Natural killer cell (primary cell): ENCODE measurements at regions not wholly inside any gene's neighbourhood (a gene's known extent, or its start where the extent isn't known, plus 50 kb on each side); places are given as distances from the start of the nearest gene placed in this dataset.
"Not testable (repeated sequence)": the region's sequence is repeated elsewhere in the genome, so short reads cannot be mapped to it uniquely, and the experiment has no call there.

Experiments
- ATAC-seq, 3 donors: fragments of 150-1000 bp in 2 of 3; fragments of 200-7000 bp in 1 of 3; cut with Tn5 transposase; 1 replicate in 1 of 3; 2 replicates in 2 of 3; pipeline ENCODE4 v1.10.0; 2021; ENCODE audit warnings: mild to moderate bottlenecking in 2 of 3, moderate library complexity in 2 of 3
- DNase-seq, 2 donors: peaks; one replicate each; pipeline versions ENCODE4 v3.0.0 to v3.0.0-alpha.2; 2013 to 2021; ENCODE audit warnings: mixed read lengths in 1 of 2
- H3K27ac ChIP-seq: one replicate; pipeline ENCODE4 v1.5.1; 2013; ENCODE audit warnings: mild to moderate bottlenecking, low read length
- H3K27me3 ChIP-seq: one replicate; pipeline ENCODE4 v1.6.1; 2013; ENCODE audit warnings: low read length; ENCODE audit not compliant: control insufficient read depth, insufficient read depth
- H3K36me3 ChIP-seq: one replicate; pipeline ENCODE4 v1.6.1; 2013; ENCODE audit warnings: low read length; ENCODE audit not compliant: control insufficient read depth, insufficient read depth
- H3K4me1 ChIP-seq: one replicate; pipeline ENCODE4 v1.6.1; 2013; ENCODE audit warnings: low read length; ENCODE audit not compliant: control insufficient read depth, insufficient read depth
- H3K4me3 ChIP-seq: one replicate; pipeline ENCODE4 v1.5.1; 2013; ENCODE audit warnings: low read length
- H3K9me3 ChIP-seq: one replicate; pipeline ENCODE4 v1.6.1; 2013; ENCODE audit warnings: low read length; ENCODE audit not compliant: control insufficient read depth, insufficient read depth
- H3K27ac Mint-ChIP-seq, 2 donors: one replicate each; pipeline ENCODE4 v1.8.0; 2022; ENCODE audit warnings: mild to moderate bottlenecking in 2 of 2, mixed read lengths in 2 of 2, moderate library complexity in 1 of 2
- H3K27me3 Mint-ChIP-seq, 2 donors: one replicate each; pipeline ENCODE4 v1.8.0; 2022; ENCODE audit warnings: low read depth in 2 of 2, mixed read lengths in 2 of 2
- H3K36me3 Mint-ChIP-seq: one replicate; pipeline ENCODE4 v1.8.0; 2022; ENCODE audit warnings: mixed read lengths
- H3K4me1 Mint-ChIP-seq, 2 donors: one replicate each; pipeline ENCODE4 v1.8.0; 2022; ENCODE audit warnings: mixed read lengths in 2 of 2
- H3K4me3 Mint-ChIP-seq: one replicate; pipeline ENCODE4 v1.8.0; 2022; ENCODE audit warnings: mild to moderate bottlenecking, moderate library complexity, mixed read lengths
- H3K9me3 Mint-ChIP-seq, 2 donors: one replicate each; pipeline ENCODE4 v1.8.0; 2022; ENCODE audit warnings: mixed read lengths in 2 of 2
- WGBS: methylation state at CpG from one replicate; pipeline ENCODE4 v1.1.7; 2013; ENCODE audit warnings: missing lambda C conversion rate; ENCODE audit not compliant: insufficient coverage; 5-methylcytosine and 5-hydroxymethylcytosine counted together
- intact Hi-C: fragments of 100-400 bp; cut with micrococcal nuclease; formaldehyde crosslinking; loops from one replicate; pipeline ENCODE4 v1.14.2; 2022
- TF ChIP-seq, protein P1 (sequence below): fragments of 200-600 bp; IDR thresholded peaks from one replicate; pipeline ENCODE4 v1.8.0; 2022; ENCODE audit warnings: antibody characterized with exemption

DNA sequence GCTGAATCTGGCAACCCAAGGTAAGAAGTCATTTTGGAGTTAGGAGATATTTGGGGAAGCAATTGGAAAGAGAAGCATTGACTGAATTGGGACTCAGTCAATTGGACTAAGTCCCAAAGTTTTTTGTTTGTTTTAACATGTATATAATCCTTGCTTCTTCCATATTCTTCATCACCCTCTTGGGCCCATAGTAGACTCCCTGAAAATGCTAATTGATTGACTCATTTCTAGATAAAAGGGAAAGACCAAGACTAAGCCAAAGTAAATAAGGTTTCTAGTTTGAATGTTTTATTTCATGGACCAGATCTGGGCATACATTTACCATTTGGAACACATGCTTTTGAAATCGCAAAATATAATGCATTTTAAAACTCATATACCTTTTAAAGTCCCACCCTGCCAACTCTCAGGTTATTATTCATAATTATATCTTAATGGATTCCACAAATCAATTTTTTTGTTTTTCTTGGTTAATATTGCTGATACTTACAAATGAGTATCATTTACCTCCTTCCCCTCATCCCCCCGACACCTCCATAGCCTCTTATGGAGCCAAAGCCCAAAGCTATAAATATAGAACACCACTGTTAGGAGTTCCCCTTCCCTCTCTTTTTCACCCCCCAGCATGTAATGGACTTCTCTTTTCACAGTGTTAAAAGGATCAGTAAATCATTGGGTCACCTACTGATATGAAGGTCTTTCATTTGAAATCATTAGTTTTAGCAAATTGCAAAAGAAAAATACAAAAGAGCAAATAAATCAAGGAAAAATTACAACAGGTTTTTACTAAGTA, 674.0 kb upstream of the SOX9 start:
- no peak overlapping the region for H3K27ac Mint-ChIP-seq
- no peak overlapping the region for H3K4me3 ChIP-seq
- H3K27ac ChIP-seq, result no peak overlapping the region
- no peak overlapping the region for H3K4me3 Mint-ChIP-seq
- H3K9me3 ChIP-seq, result no peaks in the 10 kb centered on the region
- H3K36me3 ChIP-seq, result no peaks in the 10 kb centered on the region
- intact Hi-C loops, result no loop called here
- no peaks in the 10 kb centered on the region for H3K4me1 Mint-ChIP-seq
- peaks cover 10 to 11% of the 10 kb centered on the region in 2 donors for H3K9me3 Mint-ChIP-seq
- TF ChIP-seq, protein P1, sequence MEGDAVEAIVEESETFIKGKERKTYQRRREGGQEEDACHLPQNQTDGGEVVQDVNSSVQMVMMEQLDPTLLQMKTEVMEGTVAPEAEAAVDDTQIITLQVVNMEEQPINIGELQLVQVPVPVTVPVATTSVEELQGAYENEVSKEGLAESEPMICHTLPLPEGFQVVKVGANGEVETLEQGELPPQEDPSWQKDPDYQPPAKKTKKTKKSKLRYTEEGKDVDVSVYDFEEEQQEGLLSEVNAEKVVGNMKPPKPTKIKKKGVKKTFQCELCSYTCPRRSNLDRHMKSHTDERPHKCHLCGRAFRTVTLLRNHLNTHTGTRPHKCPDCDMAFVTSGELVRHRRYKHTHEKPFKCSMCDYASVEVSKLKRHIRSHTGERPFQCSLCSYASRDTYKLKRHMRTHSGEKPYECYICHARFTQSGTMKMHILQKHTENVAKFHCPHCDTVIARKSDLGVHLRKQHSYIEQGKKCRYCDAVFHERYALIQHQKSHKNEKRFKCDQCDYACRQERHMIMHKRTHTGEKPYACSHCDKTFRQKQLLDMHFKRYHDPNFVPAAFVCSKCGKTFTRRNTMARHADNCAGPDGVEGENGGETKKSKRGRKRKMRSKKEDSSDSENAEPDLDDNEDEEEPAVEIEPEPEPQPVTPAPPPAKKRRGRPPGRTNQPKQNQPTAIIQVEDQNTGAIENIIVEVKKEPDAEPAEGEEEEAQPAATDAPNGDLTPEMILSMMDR, result no peak
- H3K27me3 ChIP-seq, result no peaks in the 10 kb centered on the region
- DNase-seq (no peak), ATAC-seq (no peak)
- H3K36me3 Mint-ChIP-seq, result no peaks in the 10 kb centered on the region
- H3K27me3 Mint-ChIP-seq, result no peaks in the 10 kb centered on the region
- WGBS, result 78% methylated on average over 1 of the region's 2 CpGs
- H3K4me1 ChIP-seq, result no peaks in the 10 kb centered on the region

DNA sequence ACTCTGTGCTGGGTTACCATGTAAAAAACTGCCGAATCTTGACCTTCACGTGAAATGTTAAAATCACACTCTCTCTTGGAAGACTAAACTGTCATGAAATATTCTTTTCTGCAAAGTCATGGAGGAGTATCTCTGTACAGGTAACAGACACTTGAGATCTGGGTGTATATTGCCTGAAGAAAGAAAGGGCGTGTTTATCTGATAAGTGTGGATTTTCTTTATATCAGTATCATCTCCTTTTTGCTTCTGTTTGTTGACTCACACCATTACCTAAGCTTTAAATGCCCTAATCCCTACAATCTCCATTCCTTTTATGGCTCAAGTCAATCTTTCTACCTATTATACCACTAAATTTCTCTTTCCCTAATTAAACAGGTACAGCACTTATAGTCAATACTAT, 673.2 kb upstream of the SOX9 start:
- H3K4me3 Mint-ChIP-seq, result no peak overlapping the region
- intact Hi-C loops, result no loop called here
- Histone ChIP-seq H3K4me1 (no peaks in the 10 kb centered on the region), H3K36me3 (no peaks in the 10 kb centered on the region), H3K4me3 (no peak overlapping the region), H3K9me3 (no peaks in the 10 kb centered on the region), H3K27me3 (no peaks in the 10 kb centered on the region), H3K27ac (no peak overlapping the region)
- ATAC-seq (no peak), DNase-seq (no peak)
- WGBS, result 95% methylated on average over 2 of the region's 3 CpGs
- TF ChIP-seq, protein P1, result no peak
- H3K27me3 Mint-ChIP-seq, result no peaks in the 10 kb centered on the region
- H3K4me1 Mint-ChIP-seq, result no peaks in the 10 kb centered on the region
- H3K36me3 Mint-ChIP-seq, result no peaks in the 10 kb centered on the region
- H3K27ac Mint-ChIP-seq, result no peak overlapping the region
- H3K9me3 Mint-ChIP-seq, result peaks cover 10 to 11% of the 10 kb centered on the region in 2 donors

DNA sequence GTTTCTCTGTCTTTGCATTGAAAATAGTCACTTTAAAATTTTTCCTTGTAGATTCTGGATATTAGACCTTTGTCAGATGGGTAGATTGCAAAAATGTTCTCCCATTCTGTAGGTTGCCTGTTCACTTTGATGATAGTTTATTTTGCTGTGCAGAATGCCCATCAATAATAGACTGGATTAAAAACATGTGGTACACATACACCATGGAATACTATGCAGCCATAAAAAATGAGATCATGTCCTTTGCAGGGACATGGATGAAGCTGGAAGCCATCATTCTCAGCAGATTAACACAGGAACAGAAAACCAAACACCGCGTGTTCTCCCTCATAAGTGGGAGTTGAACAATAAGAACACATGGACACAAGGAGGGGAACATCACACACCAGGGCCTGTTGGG, 670.2 kb upstream of the SOX9 start:
- not testable (repeated sequence) for H3K27ac Mint-ChIP-seq, H3K27ac ChIP-seq, H3K4me3 ChIP-seq, H3K4me1 ChIP-seq, H3K4me3 Mint-ChIP-seq, DNase-seq, H3K27me3 ChIP-seq, H3K36me3 ChIP-seq, H3K4me1 Mint-ChIP-seq, H3K27me3 Mint-ChIP-seq, H3K36me3 Mint-ChIP-seq, ATAC-seq, H3K9me3 Mint-ChIP-seq, H3K9me3 ChIP-seq
- intact Hi-C loops, result loop anchor here (10.0 kb wide), 2 partner anchors 64 to 76 kb away; no protein-coding TSS in a partner anchor
- 58% methylated on average over 2 of the region's 2 CpGs for WGBS

DNA sequence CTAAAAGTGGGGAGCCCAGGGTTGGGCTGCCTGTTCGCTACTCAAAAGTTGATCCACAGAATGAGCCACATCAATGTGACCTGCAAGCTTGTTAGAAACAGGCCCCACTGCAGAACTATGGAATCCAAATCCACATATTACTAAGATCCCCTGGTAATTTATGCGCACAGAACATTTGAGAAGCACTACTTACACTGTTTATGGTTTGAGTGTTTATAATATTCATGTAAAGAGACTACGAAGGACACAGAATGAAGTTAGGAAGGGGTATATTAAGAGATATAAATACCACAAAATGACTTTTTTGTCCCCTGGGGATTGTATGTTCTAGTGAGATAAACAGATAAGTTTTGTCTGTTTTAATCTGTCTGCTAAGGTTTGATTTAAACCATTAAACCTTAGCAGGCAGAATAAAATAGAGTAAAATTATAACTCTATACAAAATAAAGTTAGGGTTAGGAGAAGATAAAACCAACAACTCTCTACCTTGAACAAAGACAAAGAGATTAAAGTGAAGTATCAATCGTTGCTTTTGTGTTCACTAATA, 666.9 kb upstream of the SOX9 start:
- Histone ChIP-seq H3K4me3 (no peak overlapping the region), H3K36me3 (no peaks in the 10 kb centered on the region), H3K27me3 (no peaks in the 10 kb centered on the region), H3K9me3 (no peaks in the 10 kb centered on the region), H3K4me1 (no peaks in the 10 kb centered on the region), H3K27ac (no peak overlapping the region)
- Mint-ChIP-seq H3K36me3 (no peaks in the 10 kb centered on the region), H3K4me3 (no peak overlapping the region), H3K9me3 (peaks cover 2% of the 10 kb centered on the region in 2 donors), H3K4me1 (no peaks in the 10 kb centered on the region), H3K27me3 (no peaks in the 10 kb centered on the region), H3K27ac (no peak overlapping the region)
- TF ChIP-seq, protein P1, result no peak
- no peak for DNase-seq
- no peak for ATAC-seq
- WGBS, result 94% methylated on average over 2 of the region's 4 CpGs
- intact Hi-C loops, result loop anchor here (10.0 kb wide), 2 partner anchors 61 to 79 kb away; no protein-coding TSS in a partner anchor
